IPS-NIHi7 (cell line): ENCODE measurements at regions not wholly inside any gene's neighbourhood (a gene's known extent, or its start where the extent isn't known, plus 50 kb on each side); places are given as distances from the start of the nearest gene placed in this dataset.
"Not testable (repeated sequence)": the region's sequence is repeated elsewhere in the genome, so short reads cannot be mapped to it uniquely, and the experiment has no call there.

Experiments used
- DNase-seq: peaks from one replicate; pipeline ENCODE4 v3.0.0; 2012; ENCODE audit warnings: mixed read lengths; ENCODE audit errors: extremely low spot score

- no peak for DNase-seq
Measured at GRCh38 chr1:81543764-81544163, 257.0 kb upstream of the ADGRL2 start.

GRCh38 chr1:81542196-81542595 is 258.5 kb upstream of the ADGRL2 start:
- no peak for DNase-seq

- DNase-seq = no peak
Measured at GRCh38 chr1:81540216-81540615, 260.5 kb upstream of the ADGRL2 start.

DNA sequence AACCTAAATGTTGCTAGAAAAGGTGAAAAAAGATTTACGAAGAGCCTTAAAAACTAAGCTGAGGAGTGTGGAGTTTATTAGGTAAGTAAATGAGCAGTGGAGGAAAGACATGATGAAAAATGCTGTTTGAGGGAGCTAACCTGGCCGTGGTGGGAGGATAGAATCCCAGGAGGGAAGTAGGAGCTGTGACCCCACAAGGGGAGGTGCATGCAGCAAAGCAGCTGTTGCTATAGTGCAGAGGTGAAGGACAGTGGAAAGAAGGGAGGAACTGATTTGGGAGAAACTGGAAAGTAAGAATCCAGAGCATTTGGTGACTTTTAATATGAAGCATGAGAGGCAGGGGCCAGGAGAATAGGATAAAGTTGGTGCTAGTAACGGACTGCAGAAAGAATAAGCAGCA is 271.7 kb upstream of the ADGRL2 start:
- peak; percentile 28 for DNase-seq

DNA sequence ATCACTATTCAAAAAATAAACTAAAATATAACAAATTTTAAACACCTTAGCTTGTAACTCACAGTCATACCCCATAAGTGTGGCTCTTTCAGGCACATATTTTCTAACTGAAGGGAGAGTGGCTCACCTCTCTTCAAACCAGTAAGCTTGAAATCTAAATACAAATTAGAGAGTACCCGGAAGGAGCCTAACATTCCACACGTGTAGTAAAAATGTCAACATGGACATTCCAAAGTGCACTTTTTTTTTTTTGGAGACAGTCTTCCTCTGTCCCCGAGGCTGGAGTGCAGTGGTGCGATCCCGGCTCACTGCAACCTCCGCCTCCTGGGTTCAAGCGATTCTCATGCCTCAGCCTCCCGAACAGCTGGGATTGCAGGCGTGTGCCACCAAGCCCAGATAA is 275.6 kb upstream of the ADGRL2 start:
- DNase-seq = no peak

DNA sequence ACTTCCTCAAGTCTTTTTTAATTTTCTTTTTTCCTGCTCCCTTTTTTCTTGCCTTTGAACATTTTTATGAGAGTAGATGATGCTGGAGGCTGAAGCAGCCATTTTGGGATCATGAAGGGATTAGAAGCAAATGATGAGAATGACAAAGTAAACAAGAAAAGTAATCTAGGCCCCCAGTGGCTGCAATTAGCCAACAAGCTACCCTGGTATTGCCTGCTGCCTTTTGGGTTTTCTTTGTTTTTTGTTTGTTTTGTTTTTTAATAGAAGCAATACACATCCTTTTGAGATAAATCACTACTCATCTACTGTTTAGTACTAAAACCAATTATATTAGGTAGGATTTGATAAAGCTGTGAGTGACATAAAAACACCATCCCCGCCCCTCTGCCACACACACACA is 280.7 kb upstream of the ADGRL2 start:
- DNase-seq = no peak

- no peak for DNase-seq
Measured at GRCh38 chr1:81517987-81518386, 282.7 kb upstream of the ADGRL2 start.

- no peak for DNase-seq
Measured at GRCh38 chr1:81513796-81514354, 286.9 kb upstream of the ADGRL2 start.

- DNase-seq = no peak
Measured at GRCh38 chr1:81512252-81513003, 288.3 kb upstream of the ADGRL2 start.

- no peak for DNase-seq
Measured at GRCh38 chr1:81511281-81511680, 289.5 kb upstream of the ADGRL2 start.

- no peak for DNase-seq
Measured at GRCh38 chr1:81510701-81511100, 290.0 kb upstream of the ADGRL2 start.

DNA sequence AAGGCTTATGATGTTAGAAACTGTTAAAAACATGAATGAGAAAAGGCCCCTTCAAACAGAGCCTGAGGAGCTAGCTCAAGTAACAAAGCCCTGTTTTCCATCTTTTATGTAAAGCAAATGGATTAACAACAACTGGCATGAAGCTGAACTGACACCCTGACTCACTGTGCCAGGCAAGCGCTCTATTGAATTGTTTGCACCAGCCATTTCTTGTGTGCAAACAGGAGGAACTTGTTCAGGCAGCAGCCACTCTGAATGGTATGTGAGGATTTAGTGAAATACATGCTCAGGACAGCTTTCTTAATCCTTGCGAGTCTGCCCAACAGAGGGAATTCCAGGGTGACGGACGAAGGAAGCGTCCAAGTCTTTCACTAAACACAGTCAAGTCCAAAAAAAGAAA is 291.1 kb upstream of the ADGRL2 start:
- DNase-seq = peak; percentile 16

GRCh38 chr1:81506699-81507098 is 294.0 kb upstream of the ADGRL2 start:
- DNase-seq = no peak

DNA sequence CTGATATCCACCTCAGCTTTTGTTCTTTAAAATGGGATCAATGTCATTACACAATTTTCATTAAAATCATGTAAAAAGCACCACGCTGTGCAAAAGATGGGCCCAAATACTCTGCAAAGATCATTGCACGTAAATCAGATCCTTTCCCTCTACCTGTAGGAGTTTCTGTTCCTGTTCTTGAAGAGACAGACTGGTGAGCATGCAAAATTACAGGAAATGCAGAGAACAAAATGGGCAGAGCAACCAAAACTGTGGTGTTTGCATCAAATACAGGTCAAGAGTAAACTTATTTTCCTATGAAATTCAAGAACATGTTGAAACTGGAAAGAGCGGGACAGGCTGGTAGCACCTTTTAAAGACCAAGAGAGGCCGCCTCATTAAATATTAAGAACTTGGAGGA is 294.9 kb upstream of the ADGRL2 start:
- DNase-seq = no peak

- not testable (repeated sequence) for DNase-seq
Measured at GRCh38 chr1:81504820-81505219, 295.9 kb upstream of the ADGRL2 start.

DNA sequence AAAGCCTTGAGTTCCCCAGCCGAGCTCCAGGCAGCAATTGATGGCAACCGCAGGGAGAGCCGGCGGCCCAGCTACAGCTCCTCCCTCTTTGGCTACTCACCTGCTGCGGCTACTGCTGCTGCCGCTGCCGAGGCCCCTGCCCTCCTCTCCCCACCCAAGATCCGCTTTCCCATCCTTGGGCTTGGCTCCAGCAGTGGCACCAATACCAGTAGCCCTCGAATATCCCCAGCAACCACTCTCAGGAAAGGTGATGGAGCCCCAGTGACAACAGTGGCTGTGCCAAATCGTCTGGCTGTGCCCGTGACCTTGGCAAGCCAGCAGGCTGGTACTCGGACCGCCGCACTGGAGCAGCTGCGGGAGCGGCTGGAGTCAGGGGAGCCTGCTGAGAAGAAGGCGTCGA is 298.0 kb upstream of the ADGRL2 start:
- not testable (repeated sequence) for DNase-seq

- DNase-seq = not testable (repeated sequence)
Measured at GRCh38 chr1:81501485-81501884, 299.2 kb upstream of the ADGRL2 start.

GRCh38 chr1:81499487-81499886 is 301.2 kb upstream of the ADGRL2 start:
- DNase-seq = no peak

DNA sequence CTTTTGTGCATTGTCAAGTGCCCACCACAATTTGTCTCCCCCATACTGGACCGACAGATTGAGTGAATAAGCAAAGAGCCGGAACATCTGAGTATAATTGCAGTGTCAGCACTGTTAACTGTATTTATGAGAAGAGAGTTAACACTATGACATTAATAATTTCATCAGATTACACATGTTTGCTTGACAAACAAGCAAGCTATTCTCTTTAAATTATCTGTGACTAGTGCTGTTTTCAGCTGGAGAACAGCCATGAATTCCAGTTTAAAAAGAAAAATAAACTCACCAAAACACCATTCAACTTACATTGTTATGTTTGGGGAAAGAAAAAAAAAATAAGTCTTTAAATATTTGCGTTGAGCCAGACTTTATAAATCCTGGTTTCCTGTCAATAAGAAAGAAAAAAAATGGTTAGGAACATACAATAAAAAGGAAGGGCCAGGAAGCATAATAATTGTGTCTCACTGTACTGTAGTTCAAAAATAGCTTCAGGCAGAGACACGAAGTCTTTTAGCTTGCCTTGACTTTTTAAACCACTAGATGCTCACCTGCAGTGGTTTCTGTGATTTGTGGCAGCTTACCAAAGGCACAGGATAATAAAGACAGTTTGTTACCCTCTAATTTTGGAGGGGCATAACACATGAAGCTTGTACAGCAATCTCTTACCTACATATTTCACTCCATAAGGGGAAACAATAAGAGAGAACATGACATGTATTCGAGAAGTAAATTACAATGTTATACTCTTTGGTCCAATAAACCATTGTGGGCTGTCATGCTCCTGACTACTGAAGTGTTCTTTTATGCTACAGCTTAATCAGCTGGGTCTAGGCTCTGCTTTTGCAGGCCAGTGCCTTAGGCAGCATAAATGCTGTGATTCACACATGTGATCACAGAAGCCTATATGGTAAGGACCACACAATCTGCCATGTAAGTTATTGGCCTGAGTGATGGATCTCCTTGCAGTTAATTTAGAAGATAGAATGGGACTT is 302.0 kb upstream of the ADGRL2 start:
- no peak for DNase-seq

DNA sequence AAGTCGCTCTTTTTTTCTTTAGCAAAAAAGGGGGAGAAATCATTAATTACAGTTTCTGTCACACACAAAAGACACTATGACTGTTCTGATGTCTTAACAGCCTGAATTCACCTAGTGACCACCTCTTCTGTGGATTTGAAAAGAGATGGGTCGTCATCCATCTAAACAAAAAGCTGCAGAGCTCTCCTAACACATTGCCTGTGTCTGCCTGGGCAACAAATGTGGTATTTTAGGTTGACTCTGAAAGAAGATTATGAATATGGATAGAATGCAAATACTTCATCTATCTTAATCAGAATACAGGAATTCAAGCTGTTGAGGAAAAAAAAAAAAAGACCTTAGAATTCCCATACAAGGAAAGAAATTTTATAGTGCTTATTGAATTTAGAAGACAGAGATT is 304.4 kb upstream of the ADGRL2 start:
- no peak for DNase-seq

- no peak for DNase-seq
Measured at GRCh38 chr1:81493102-81493869, 307.4 kb upstream of the ADGRL2 start.

GRCh38 chr1:81492628-81493027 is 308.1 kb upstream of the ADGRL2 start:
- DNase-seq = no peak
